Loucy (cell line): ENCODE measurements at regions not wholly inside any gene's neighbourhood (a gene's known extent, or its start where the extent isn't known, plus 50 kb on each side); places are given as distances from the start of the nearest gene placed in this dataset.

ENCODE experiments used
- H2AFZ ChIP-seq: fragments of 200-600 bp; sonication (generic); 2 replicates; pipeline ENCODE4 v1.6.0; 2016; ENCODE audit warnings: antibody characterized with exemption, mild to moderate bottlenecking, low read length, moderate library complexity
- H3F3A ChIP-seq: fragments of 200-600 bp; 2 replicates; pipeline ENCODE4 v1.6.0; 2016; ENCODE audit warnings: antibody characterized with exemption, low read depth, mild to moderate bottlenecking
- H3K27me3 ChIP-seq: fragments of 200-600 bp; sonication (generic); 2 replicates; pipeline ENCODE4 v1.6.1; 2014; ENCODE audit warnings: low read length, mild to moderate bottlenecking; ENCODE audit not compliant: insufficient read depth, poor library complexity, severe bottlenecking
- H3K36me3 ChIP-seq: fragments of 200-600 bp; sonication (generic); 2 replicates; pipeline ENCODE4 v1.6.1; 2016; ENCODE audit warnings: low read length; ENCODE audit not compliant: insufficient read depth
- H3K4me1 ChIP-seq: fragments of 200-600 bp; sonication (generic); 2 replicates; pipeline ENCODE4 v1.5.1; 2014; ENCODE audit warnings: low read length, mild to moderate bottlenecking; ENCODE audit not compliant: insufficient read depth, poor library complexity, severe bottlenecking
- H3K4me2 ChIP-seq: fragments of 200-600 bp; sonication (generic); 2 replicates; pipeline ENCODE4 v1.6.0; 2014; ENCODE audit warnings: antibody characterized with exemption, low read length, low read depth, mild to moderate bottlenecking; ENCODE audit not compliant: poor library complexity, severe bottlenecking
- H3K4me3 ChIP-seq: fragments of 200-600 bp; sonication (generic); 2 replicates; pipeline ENCODE4 v1.5.1; 2014; ENCODE audit warnings: low read length, mild to moderate bottlenecking, mixed read lengths; ENCODE audit not compliant: poor library complexity, severe bottlenecking
- H3K79me2 ChIP-seq: fragments of 200-600 bp; sonication (generic); 2 replicates; pipeline ENCODE4 v1.6.1; 2014; ENCODE audit warnings: low read length; ENCODE audit not compliant: insufficient read depth
- H3K9ac ChIP-seq: fragments of 200-600 bp; sonication (generic); 2 replicates; pipeline ENCODE4 v1.6.0; 2014; ENCODE audit warnings: mild to moderate bottlenecking, low read depth, low read length, moderate library complexity; ENCODE audit not compliant: poor library complexity, severe bottlenecking
- H3K9me2 ChIP-seq: fragments of 200-600 bp; sonication (generic); replicated peaks from 2 replicates; pipeline ENCODE4 v1.6.1; 2016; ENCODE audit warnings: low read depth, low read length, mixed read lengths
- H3K9me3 ChIP-seq: fragments of 200-600 bp; sonication (generic); 2 replicates; pipeline ENCODE4 v1.6.1; 2014; ENCODE audit warnings: mild to moderate bottlenecking, antibody characterized with exemption, low read length, low read depth; ENCODE audit not compliant: insufficient read depth
- H4K20me1 ChIP-seq: fragments of 200-600 bp; sonication (generic); 2 replicates; pipeline ENCODE4 v1.6.0; 2014; ENCODE audit warnings: antibody characterized with exemption, low read length, mild to moderate bottlenecking; ENCODE audit not compliant: insufficient read depth, poor library complexity, severe bottlenecking
- EZH2phosphoT487 ChIP-seq: fragments of 200-600 bp; IDR thresholded peaks from 2 replicates; pipeline ENCODE4 v1.6.1; 2018; ENCODE audit warnings: antibody characterized with exemption, mild to moderate bottlenecking, moderate library complexity, borderline replicate concordance
- TF ChIP-seq, protein P1 (sequence below): fragments of 200-600 bp; sonication (generic); conservative IDR thresholded peaks from 2 replicates; pipeline ENCODE4 v1.5.1; 2014; ENCODE audit warnings: mild to moderate bottlenecking, antibody characterized with exemption, low read length

DNA sequence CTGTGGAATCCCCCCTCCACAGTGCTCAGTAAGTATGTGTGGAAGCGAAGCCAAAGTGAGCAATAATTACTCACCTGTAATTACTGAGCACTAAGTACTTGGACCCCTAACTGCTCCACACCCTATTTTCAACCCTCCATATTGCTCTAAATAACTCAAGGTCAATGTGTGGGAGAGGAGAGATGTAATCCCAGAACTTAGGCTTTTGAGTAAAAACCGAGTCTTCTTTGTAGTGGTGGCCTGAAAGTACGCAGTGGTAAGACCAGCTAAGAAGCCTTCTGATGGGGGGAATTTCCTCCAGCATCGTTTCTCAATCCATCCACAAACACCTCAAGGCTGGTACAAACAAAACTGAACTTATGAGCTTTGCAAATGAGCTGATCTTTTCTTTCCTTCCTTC lies 551.6 kb downstream of the ZEB2 start:
- Histone ChIP-seq H3F3A (no peaks in the 10 kb centered on the region), H3K9me2 (no peaks in the 10 kb centered on the region), H4K20me1 (no peaks in the 10 kb centered on the region), H3K36me3 (no peaks in the 10 kb centered on the region), H3K79me2 (no peaks in the 10 kb centered on the region), H2AFZ (no peak overlapping the region), H3K4me2 (no peak overlapping the region), H3K27me3 (no peaks in the 10 kb centered on the region), H3K9ac (no peak overlapping the region), H3K9me3 (no peaks in the 10 kb centered on the region), H3K4me3 (no peak overlapping the region), H3K4me1 (no peaks in the 10 kb centered on the region)
- TF ChIP-seq EZH2phosphoT487, result no peak
- TF ChIP-seq, protein P1, sequence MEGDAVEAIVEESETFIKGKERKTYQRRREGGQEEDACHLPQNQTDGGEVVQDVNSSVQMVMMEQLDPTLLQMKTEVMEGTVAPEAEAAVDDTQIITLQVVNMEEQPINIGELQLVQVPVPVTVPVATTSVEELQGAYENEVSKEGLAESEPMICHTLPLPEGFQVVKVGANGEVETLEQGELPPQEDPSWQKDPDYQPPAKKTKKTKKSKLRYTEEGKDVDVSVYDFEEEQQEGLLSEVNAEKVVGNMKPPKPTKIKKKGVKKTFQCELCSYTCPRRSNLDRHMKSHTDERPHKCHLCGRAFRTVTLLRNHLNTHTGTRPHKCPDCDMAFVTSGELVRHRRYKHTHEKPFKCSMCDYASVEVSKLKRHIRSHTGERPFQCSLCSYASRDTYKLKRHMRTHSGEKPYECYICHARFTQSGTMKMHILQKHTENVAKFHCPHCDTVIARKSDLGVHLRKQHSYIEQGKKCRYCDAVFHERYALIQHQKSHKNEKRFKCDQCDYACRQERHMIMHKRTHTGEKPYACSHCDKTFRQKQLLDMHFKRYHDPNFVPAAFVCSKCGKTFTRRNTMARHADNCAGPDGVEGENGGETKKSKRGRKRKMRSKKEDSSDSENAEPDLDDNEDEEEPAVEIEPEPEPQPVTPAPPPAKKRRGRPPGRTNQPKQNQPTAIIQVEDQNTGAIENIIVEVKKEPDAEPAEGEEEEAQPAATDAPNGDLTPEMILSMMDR, result no peak

DNA sequence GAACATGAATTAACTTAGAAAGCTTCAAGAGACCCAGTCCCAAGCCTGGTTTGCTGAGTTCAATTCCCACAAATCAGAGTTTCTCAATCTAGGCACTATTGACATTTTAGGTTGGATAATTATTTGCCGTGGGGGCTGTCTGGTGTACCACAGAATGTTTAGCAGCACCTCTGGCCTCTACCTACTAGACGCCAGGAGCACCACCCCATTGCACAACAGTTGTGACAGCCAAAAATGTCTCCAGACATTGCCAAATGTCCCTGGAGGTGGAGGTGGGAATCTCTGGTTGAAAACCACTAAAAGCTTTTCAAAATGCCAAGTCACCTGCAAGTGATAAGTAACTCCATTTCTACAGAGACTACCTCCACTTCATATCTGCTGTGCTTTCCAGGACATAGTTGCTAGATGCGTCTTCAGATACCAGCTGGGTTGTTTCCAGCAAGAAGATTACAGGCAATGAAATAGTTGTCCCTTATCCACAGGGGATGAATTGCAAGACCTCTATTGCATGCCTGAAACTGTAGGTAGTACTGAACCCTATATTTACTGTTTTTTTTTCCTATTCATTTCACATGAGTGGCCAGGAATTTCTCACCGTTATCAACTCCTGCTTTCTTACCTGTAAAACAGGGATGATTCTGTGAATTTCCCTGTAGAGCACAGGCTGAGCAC lies 554.3 kb downstream of the ZEB2 start:
- no peak overlapping the region for H3K4me2 ChIP-seq
- no peaks in the 10 kb centered on the region for H3K27me3 ChIP-seq
- H3F3A ChIP-seq, result no peaks in the 10 kb centered on the region
- H3K9me2 ChIP-seq, result no peaks in the 10 kb centered on the region
- H4K20me1 ChIP-seq, result no peaks in the 10 kb centered on the region
- TF ChIP-seq, protein P1, result no peak
- TF ChIP-seq EZH2phosphoT487, result no peak
- no peak overlapping the region for H2AFZ ChIP-seq
- no peaks in the 10 kb centered on the region for H3K9me3 ChIP-seq
- H3K36me3 ChIP-seq, result no peaks in the 10 kb centered on the region
- H3K79me2 ChIP-seq, result no peaks in the 10 kb centered on the region
- H3K4me3 ChIP-seq, result no peak overlapping the region
- no peaks in the 10 kb centered on the region for H3K4me1 ChIP-seq
- H3K9ac ChIP-seq, result no peak overlapping the region

DNA sequence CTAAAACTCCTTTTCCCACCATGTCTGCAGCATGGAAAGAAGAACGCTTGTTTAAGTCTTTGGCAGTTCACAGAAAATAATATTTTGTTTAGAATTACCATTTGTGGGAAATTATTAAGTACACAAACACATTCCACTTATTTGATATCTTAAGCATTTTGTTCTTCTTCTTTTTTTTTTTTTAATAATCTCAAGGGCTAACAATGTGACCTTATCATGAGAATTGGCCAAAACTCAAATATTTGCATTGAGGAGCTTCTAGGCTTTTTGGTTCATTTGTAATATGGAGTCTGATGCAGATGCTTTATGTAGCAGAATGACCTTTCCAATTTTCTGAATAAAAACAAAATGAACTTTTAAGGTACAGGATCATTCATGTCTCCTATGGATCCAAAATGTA lies 555.0 kb downstream of the ZEB2 start:
- no peaks in the 10 kb centered on the region for H3K79me2 ChIP-seq
- no peaks in the 10 kb centered on the region for H3K9me3 ChIP-seq
- no peaks in the 10 kb centered on the region for H3K9me2 ChIP-seq
- H3K27me3 ChIP-seq, result no peaks in the 10 kb centered on the region
- H3K4me3 ChIP-seq, result no peak overlapping the region
- no peak overlapping the region for H2AFZ ChIP-seq
- H3K9ac ChIP-seq, result no peak overlapping the region
- no peaks in the 10 kb centered on the region for H3F3A ChIP-seq
- no peak overlapping the region for H3K4me2 ChIP-seq
- no peaks in the 10 kb centered on the region for H4K20me1 ChIP-seq
- H3K4me1 ChIP-seq, result no peaks in the 10 kb centered on the region
- no peak for TF ChIP-seq EZH2phosphoT487
- TF ChIP-seq, protein P1, result no peak
- no peaks in the 10 kb centered on the region for H3K36me3 ChIP-seq
